LNCAP (cell line): ENCODE measurements at regions not wholly inside any gene's neighbourhood (a gene's known extent, or its start where the extent isn't known, plus 50 kb on each side); places are given as distances from the start of the nearest gene placed in this dataset.

Source experiments
- TF ChIP-seq, protein P1 (sequence below): fragments of 450-650 bp; IDR thresholded peaks from 2 replicates; pipeline ENCODE4 v1.5.1; 2017; ENCODE audit warnings: mild to moderate bottlenecking

DNA sequence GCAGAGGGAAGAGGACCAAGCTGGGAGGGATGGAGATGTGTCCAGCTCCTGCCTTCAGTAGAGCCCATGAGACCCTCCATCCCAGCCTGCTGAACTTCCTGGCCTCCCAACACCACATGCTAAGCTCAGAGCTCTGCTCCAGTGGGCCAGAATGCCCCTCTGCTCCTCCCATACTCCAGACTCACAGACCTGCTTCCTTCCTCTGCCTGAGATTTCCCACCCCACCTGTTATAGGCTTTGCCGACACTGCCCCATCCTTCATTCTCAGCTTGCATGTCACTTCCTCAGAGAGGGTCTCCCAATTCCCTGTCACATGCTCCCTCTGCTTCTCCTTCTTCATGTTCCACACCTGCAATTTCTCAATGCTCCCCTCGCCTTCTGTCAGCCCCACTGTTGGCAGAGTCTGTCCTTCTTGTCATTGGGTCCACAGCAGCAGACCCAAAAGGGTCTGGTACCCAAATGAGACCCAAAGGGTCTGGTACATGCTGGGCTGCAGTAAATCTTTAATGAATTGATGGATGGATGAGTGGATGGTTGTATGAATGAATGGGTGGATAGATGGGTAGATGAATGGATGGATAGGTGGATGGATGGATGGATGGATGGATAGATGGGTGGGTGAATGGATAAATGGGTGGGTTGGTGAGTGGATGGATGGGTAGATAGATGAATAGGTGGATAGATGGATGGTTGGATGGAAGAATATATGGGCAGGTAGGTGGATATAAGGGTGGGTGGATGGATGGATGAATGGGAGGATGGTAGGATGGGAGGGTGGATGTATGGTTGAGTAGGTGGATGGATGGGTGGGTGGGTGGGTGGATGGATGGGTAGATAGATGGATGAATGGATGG, 105.3 kb upstream of the FGF3 start:
- TF ChIP-seq, protein P1, sequence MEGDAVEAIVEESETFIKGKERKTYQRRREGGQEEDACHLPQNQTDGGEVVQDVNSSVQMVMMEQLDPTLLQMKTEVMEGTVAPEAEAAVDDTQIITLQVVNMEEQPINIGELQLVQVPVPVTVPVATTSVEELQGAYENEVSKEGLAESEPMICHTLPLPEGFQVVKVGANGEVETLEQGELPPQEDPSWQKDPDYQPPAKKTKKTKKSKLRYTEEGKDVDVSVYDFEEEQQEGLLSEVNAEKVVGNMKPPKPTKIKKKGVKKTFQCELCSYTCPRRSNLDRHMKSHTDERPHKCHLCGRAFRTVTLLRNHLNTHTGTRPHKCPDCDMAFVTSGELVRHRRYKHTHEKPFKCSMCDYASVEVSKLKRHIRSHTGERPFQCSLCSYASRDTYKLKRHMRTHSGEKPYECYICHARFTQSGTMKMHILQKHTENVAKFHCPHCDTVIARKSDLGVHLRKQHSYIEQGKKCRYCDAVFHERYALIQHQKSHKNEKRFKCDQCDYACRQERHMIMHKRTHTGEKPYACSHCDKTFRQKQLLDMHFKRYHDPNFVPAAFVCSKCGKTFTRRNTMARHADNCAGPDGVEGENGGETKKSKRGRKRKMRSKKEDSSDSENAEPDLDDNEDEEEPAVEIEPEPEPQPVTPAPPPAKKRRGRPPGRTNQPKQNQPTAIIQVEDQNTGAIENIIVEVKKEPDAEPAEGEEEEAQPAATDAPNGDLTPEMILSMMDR, result no peak

DNA sequence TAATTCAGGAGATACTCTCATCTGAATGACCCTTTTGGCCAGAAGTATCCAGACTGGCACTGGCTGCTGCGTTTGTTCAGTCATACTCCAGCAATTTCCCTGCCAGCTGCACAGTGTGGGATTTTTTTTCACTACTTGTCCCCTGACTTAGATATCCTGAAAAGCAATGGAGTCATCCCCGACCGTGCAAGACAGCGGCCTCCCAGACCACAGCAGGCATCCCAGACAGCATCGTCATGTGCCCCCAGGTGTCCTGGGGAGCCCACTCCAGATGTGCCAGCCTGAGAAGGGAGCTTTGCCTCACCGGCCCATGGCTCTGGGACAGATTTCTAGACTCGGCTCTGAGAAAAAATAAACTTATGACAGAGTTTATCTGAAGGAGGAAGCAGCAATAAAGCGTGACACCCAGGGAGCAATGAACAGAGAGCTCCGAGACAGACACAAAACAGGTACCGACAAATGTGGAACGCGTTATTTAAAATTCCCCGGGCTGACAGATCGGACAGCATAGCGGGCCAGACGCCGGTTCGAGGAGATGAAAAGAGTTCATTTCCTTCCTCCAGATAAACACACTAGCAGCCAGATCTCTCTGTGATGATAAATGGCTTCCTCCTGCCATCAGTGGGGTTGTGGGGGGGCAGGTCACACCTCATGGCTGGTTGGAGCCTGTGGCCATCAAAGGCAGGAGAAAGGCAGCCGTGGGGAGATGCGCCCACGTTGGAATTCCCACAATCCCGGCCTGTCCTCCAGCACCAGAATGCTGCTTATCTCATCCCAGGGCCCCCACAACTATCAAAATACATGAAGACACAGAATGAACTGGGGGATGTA, 106.4 kb upstream of the FGF3 start:
- TF ChIP-seq, protein P1, result no peak

DNA sequence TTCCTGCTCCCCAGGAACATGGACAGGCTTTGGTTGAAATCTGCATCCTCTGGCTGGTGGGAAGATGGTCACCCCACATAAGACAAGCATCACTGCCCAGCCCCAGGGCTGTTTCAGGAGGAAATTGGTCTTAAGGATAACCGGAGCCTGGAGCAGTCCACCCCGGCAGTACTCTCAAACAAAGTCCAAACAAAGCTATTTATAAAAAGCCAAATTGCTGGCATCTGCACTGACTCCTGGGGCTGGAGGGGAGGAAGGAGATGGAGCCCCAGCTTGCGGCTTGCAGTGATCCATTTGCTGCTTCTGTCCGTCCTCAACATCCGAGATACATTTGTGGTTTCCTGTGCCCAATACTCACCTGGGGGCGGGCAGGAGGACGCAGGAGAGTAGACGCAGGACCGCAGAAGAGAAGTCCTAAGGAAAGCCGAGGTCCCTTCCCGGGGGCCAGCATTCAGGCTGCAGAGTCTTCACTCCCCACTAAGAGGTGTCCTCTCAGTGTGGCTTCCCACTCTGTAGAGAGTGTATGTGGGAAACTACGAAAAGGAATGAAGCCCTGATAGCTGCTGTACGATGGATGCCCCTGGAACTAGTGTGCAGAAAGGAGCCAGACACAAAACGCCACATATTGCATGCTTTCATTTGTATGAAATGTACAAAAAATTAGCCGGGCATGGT, 107.3 kb upstream of the FGF3 start:
- TF ChIP-seq, protein P1, result no peak

DNA sequence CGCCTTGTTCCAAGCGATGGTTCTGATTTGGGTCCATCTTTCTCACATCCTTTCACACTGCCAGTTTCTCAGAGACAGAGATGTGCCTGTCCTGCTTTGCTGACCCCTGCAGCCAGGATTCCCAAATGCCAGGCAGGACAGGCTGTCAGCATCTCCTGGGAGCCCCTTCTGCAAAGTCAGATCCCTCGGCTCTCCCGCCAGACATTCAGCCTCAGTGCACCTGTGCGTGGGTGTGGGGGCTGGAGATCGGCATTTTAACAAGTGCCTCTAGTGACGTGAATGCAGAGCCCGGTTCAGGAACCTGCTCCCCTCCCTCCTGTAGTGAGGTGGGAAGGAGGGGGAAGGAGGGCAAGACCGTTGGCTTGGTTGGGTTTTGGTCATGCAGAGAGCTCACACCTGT, 108.9 kb upstream of the FGF3 start:
- TF ChIP-seq, protein P1, result no peak

DNA sequence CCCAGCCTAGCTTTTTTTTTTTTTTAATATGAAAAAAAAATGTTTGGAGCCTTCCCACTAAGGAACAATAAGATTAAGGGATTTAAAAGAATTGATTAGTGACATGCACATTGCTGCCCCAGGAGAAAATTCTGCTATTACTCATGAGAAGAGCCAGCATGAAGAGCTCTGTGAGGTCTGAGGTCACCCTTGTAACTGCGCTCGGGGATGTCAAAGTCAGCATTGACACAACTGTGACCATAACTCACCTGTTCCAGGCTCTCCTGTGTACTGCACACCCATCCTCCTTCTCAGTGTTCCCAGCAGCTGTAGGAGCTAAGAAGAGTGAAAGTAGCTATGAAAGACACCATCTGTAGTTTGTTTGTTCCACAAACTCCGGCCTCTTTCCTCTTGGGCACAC, 109.8 kb upstream of the FGF3 start:
- TF ChIP-seq, protein P1, result no peak

DNA sequence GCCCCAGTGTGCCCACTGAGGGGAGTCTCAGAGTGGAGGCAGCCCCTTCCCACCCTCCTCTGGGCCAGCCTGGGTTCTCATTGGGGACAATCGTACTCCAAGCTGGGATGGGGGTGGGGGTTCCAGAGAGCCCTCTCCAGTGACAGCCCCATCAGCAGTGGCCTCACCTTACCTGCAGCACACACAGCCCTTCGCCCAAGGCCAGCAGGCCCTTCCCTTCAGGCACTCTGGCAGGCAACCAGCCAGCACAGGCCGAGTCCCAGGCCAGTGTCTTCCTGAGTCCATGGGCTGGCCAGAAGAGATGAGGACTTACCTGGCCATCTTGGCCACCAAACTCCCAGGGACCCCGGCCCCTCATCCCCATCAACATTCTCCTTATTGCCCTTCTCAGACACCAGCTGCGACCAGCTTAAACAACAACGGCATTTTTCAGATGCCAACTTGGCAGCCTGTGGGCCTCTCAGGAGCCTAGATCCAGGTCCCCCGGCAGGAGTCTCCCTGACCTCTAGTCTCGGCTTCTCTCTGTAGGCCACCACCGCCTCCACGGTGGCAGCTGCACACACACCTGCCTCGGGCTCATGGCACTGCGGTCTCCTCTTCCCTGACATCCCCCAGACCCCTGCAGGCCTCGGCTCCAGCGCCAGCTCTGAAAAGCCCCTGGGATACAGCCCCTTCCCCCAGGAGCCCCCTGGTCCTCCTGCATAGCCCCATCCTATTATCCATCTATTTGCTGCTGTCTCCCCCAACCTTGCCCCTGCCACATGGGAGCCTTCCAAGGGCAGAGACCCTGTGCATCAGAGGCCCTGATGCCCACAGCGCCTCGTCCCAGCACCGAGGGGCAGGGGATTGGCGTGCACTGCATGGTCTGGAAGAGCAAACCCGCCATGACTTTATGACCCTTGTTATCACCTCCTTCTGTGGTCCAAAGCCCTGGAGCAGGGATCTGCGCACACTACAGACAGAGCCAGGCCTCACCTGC, 111.2 kb upstream of the FGF3 start:
- TF ChIP-seq, protein P1, result no peak
